A673 (cell line): ENCODE measurements at regions not wholly inside any gene's neighbourhood (a gene's known extent, or its start where the extent isn't known, plus 50 kb on each side); places are given as distances from the start of the nearest gene placed in this dataset.

Source experiments
- CTCF ChIP-seq: fragments of 300-800, 200-600 bp; sonication (generic); conservative IDR thresholded peaks from 2 replicates; pipeline ENCODE4 v1.5.1; 2017; ENCODE audit warnings: low read depth, mild to moderate bottlenecking, antibody characterized with exemption, low read length, moderate library complexity, mixed read lengths
- EZH2 ChIP-seq: fragments of 200-600 bp; sonication (generic); IDR thresholded peaks from 2 replicates; pipeline ENCODE4 v1.6.1; 2017; ENCODE audit warnings: borderline replicate concordance, low read depth, mild to moderate bottlenecking, mixed read lengths, antibody characterized with exemption, low read length; ENCODE audit not compliant: poor library complexity, severe bottlenecking

DNA sequence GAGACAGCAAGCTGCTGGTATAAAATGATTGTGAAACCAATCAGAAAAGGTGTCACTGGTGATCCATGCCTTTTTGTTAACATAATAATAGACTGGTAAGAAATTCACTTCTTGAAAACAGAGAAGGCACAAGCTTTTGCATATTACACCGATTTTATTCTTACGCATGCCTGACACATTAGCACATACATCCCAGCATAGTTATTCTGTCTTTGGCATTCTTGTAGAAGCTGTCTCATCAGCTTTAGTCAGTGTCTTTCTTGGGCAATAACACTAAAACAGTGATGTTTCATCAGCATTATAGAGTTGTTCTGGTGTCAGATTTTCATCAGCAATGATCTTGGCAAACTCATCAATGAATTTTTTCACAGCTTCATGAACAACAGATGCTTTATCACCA lies 283.4 kb upstream of the TMTC1 start:
- TF ChIP-seq CTCF (no peak), EZH2 (no peak)
